Adrenal gland (tissue), 5 donors: ENCODE measurements at regions not wholly inside any gene's neighbourhood (a gene's known extent, or its start where the extent isn't known, plus 50 kb on each side); places are given as distances from the start of the nearest gene placed in this dataset.

Source experiments
- CTCF ChIP-seq, 6 experiments: fragments of 450-650 bp in 4 of 6; fragments of 200-600 bp in 2 of 6; sonication (generic) in 1 of 6; IDR thresholded peaks; 1 replicate in 5 of 6; 2 replicates in 1 of 6; pipeline versions ENCODE4 v1.5.1 to v1.8.0; 2016 to 2021; ENCODE audit warnings: antibody characterized with exemption in 6 of 6, mild to moderate bottlenecking in 2 of 6, moderate library complexity in 1 of 6
- POLR2A ChIP-seq, 2 donors: fragments of 450-650 bp; IDR thresholded peaks; one replicate each; pipeline ENCODE4 v1.6.1; 2017; ENCODE audit warnings: antibody characterized with exemption in 2 of 2, mild to moderate bottlenecking in 2 of 2, moderate library complexity in 1 of 2
- donor health status: DM: no; HTN: no; CAD: no.

- TF ChIP-seq CTCF (IDR thresholded peaks at IDR 0.05) (no peak), POLR2A (IDR thresholded peaks at IDR 0.05) (no peak)
Observed at GRCh38 chr9:13878241-13878711, 435.7 kb downstream of the NFIB start.
